H1 (cell line): ENCODE measurements at regions not wholly inside any gene's neighbourhood (a gene's known extent, or its start where the extent isn't known, plus 50 kb on each side); places are given as distances from the start of the nearest gene placed in this dataset.

ENCODE experiments used
- BACH1 ChIP-seq: IDR thresholded peaks from 2 replicates; pipeline ENCODE4 v1.6.1; 2012; ENCODE audit warnings: low read length, improper control_type of control experiment
- CHD2 ChIP-seq: IDR thresholded peaks from 2 replicates; pipeline ENCODE4 v1.6.1; 2012; ENCODE audit warnings: low read length, improper control_type of control experiment
- MAFK ChIP-seq: IDR thresholded peaks from 2 replicates; pipeline ENCODE4 v1.6.1; 2012; ENCODE audit warnings: low read depth, mild to moderate bottlenecking, improper control_type of control experiment, low read length
- RBBP5 ChIP-seq: IDR thresholded peaks from 2 replicates; pipeline ENCODE4 v1.7.1; 2012; ENCODE audit warnings: low read depth, mild to moderate bottlenecking, inconsistent platforms, low read length, moderate library complexity, borderline replicate concordance
- SIRT6 ChIP-seq: IDR thresholded peaks from one replicate; pipeline ENCODE4 v1.7.1; 2012; ENCODE audit warnings: low read length, inconsistent platforms

GRCh38 chr2:145221516-145221915, 701.6 kb upstream of the ZEB2 start (continued):
- TF ChIP-seq SIRT6 (no peak), RBBP5 (no peak), BACH1 (no peak), CHD2 (no peak), MAFK (no peak)
